HEK293 (cell line): ENCODE measurements at regions not wholly inside any gene's neighbourhood (a gene's known extent, or its start where the extent isn't known, plus 50 kb on each side); places are given as distances from the start of the nearest gene placed in this dataset.

Experiments used
- HOXA7 ChIP-seq: sonication (generic); formaldehyde crosslinking; IDR thresholded peaks from 2 replicates; pipeline ENCODE4 v1.8.1; 2022; ENCODE audit warnings: missing genetic modification reagents, borderline replicate concordance
- TCF7L2 ChIP-seq: IDR thresholded peaks from 2 replicates; pipeline ENCODE4 v1.6.1; 2011; ENCODE audit warnings: low read depth, mild to moderate bottlenecking, inconsistent platforms, low read length, moderate library complexity, borderline replicate concordance
- TRIM28 ChIP-seq: IDR thresholded peaks from 2 replicates; pipeline ENCODE4 v1.6.1; 2011; ENCODE audit warnings: low read length, control low read depth, borderline replicate concordance
- YY1 ChIP-seq: fragments of 450-650 bp; formaldehyde crosslinking; IDR thresholded peaks from 2 replicates; pipeline ENCODE4 v1.5.1; 2018; ENCODE audit warnings: missing biosample characterization, missing genetic modification characterization
- ZNF830 ChIP-seq: fragments of 450-650 bp; IDR thresholded peaks from 2 replicates; pipeline ENCODE4 v1.5.0; 2018; ENCODE audit warnings: missing biosample characterization, missing genetic modification characterization, low read depth, mild to moderate bottlenecking, moderate library complexity
- ZNF837 ChIP-seq: fragments of 450-650 bp; formaldehyde crosslinking; IDR thresholded peaks from 2 replicates; pipeline ENCODE4 v1.5.1; 2016; ENCODE audit warnings: missing biosample characterization, missing genetic modification characterization
- TF ChIP-seq, protein P1 (sequence below): fragments of 450-650 bp; formaldehyde crosslinking; IDR thresholded peaks from 2 replicates; pipeline ENCODE4 v1.5.1; 2017; ENCODE audit warnings: missing biosample characterization, missing genetic modification characterization
- TF ChIP-seq, protein P2 (sequence below): fragments of 450-650 bp; formaldehyde crosslinking; IDR thresholded peaks from 2 replicates; pipeline ENCODE4 v1.5.1; 2016; ENCODE audit warnings: missing biosample characterization, missing genetic modification characterization
- TF ChIP-seq, protein P3 (sequence below): fragments of 450-650 bp; formaldehyde crosslinking; IDR thresholded peaks from 2 replicates; pipeline ENCODE4 v1.5.1; 2016; ENCODE audit warnings: missing biosample characterization, missing genetic modification characterization
- TF ChIP-seq, protein P4 (sequence below): fragments of 450-650 bp; formaldehyde crosslinking; IDR thresholded peaks from 2 replicates; pipeline ENCODE4 v1.5.1; 2016; ENCODE audit warnings: missing biosample characterization, missing genetic modification characterization
- TF ChIP-seq, protein P5 (sequence below): fragments of 450-650 bp; formaldehyde crosslinking; conservative IDR thresholded peaks from 2 replicates; pipeline ENCODE4 v1.5.1; 2016; ENCODE audit warnings: low read depth, missing biosample characterization, missing genetic modification characterization
- TF ChIP-seq, protein P6 (sequence below): fragments of 450-650 bp; formaldehyde crosslinking; conservative IDR thresholded peaks from 2 replicates; pipeline ENCODE4 v1.5.1; 2016; ENCODE audit warnings: low read depth, missing biosample characterization, missing genetic modification characterization

DNA sequence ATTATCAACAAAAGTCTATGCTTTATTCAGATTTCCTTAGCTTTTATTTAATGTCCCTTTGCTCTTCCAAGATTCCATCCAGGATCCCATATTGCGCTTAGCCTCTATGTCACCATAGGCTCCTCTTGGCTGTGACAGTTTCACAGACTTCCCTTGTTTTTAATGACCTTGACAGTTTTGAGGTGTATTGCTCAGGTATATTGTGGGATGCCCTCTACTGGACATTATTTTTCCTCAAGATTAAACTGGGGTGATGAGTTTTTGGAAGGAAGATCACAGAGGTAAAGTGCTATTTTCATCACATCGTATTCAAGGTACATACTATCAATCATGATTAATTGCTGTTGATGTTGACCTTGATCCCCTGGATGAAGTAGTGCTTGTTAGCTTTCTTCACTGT is 99.1 kb upstream of the SMAD3 start:
- TF ChIP-seq, protein P1, sequence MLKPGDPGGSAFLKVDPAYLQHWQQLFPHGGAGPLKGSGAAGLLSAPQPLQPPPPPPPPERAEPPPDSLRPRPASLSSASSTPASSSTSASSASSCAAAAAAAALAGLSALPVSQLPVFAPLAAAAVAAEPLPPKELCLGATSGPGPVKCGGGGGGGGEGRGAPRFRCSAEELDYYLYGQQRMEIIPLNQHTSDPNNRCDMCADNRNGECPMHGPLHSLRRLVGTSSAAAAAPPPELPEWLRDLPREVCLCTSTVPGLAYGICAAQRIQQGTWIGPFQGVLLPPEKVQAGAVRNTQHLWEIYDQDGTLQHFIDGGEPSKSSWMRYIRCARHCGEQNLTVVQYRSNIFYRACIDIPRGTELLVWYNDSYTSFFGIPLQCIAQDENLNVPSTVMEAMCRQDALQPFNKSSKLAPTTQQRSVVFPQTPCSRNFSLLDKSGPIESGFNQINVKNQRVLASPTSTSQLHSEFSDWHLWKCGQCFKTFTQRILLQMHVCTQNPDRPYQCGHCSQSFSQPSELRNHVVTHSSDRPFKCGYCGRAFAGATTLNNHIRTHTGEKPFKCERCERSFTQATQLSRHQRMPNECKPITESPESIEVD (tag by site-specific recombination), result no peak
- TF ChIP-seq TRIM28 (no peak), ZNF837 (tag by site-specific recombination) (no peak), HOXA7 (CRISPR knock-in tag) (no peak), ZNF830 (tag by site-specific recombination) (no peak), YY1 (tag by site-specific recombination) (no peak), TCF7L2 (no peak)
- TF ChIP-seq, protein P2, sequence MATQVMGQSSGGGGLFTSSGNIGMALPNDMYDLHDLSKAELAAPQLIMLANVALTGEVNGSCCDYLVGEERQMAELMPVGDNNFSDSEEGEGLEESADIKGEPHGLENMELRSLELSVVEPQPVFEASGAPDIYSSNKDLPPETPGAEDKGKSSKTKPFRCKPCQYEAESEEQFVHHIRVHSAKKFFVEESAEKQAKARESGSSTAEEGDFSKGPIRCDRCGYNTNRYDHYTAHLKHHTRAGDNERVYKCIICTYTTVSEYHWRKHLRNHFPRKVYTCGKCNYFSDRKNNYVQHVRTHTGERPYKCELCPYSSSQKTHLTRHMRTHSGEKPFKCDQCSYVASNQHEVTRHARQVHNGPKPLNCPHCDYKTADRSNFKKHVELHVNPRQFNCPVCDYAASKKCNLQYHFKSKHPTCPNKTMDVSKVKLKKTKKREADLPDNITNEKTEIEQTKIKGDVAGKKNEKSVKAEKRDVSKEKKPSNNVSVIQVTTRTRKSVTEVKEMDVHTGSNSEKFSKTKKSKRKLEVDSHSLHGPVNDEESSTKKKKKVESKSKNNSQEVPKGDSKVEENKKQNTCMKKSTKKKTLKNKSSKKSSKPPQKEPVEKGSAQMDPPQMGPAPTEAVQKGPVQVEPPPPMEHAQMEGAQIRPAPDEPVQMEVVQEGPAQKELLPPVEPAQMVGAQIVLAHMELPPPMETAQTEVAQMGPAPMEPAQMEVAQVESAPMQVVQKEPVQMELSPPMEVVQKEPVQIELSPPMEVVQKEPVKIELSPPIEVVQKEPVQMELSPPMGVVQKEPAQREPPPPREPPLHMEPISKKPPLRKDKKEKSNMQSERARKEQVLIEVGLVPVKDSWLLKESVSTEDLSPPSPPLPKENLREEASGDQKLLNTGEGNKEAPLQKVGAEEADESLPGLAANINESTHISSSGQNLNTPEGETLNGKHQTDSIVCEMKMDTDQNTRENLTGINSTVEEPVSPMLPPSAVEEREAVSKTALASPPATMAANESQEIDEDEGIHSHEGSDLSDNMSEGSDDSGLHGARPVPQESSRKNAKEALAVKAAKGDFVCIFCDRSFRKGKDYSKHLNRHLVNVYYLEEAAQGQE (tag by site-specific recombination), result no peak
- TF ChIP-seq, protein P3, sequence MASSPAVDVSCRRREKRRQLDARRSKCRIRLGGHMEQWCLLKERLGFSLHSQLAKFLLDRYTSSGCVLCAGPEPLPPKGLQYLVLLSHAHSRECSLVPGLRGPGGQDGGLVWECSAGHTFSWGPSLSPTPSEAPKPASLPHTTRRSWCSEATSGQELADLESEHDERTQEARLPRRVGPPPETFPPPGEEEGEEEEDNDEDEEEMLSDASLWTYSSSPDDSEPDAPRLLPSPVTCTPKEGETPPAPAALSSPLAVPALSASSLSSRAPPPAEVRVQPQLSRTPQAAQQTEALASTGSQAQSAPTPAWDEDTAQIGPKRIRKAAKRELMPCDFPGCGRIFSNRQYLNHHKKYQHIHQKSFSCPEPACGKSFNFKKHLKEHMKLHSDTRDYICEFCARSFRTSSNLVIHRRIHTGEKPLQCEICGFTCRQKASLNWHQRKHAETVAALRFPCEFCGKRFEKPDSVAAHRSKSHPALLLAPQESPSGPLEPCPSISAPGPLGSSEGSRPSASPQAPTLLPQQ (tag by site-specific recombination), result no peak
- TF ChIP-seq, protein P4, sequence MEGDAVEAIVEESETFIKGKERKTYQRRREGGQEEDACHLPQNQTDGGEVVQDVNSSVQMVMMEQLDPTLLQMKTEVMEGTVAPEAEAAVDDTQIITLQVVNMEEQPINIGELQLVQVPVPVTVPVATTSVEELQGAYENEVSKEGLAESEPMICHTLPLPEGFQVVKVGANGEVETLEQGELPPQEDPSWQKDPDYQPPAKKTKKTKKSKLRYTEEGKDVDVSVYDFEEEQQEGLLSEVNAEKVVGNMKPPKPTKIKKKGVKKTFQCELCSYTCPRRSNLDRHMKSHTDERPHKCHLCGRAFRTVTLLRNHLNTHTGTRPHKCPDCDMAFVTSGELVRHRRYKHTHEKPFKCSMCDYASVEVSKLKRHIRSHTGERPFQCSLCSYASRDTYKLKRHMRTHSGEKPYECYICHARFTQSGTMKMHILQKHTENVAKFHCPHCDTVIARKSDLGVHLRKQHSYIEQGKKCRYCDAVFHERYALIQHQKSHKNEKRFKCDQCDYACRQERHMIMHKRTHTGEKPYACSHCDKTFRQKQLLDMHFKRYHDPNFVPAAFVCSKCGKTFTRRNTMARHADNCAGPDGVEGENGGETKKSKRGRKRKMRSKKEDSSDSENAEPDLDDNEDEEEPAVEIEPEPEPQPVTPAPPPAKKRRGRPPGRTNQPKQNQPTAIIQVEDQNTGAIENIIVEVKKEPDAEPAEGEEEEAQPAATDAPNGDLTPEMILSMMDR (tag by site-specific recombination), result no peak
- TF ChIP-seq, protein P5, sequence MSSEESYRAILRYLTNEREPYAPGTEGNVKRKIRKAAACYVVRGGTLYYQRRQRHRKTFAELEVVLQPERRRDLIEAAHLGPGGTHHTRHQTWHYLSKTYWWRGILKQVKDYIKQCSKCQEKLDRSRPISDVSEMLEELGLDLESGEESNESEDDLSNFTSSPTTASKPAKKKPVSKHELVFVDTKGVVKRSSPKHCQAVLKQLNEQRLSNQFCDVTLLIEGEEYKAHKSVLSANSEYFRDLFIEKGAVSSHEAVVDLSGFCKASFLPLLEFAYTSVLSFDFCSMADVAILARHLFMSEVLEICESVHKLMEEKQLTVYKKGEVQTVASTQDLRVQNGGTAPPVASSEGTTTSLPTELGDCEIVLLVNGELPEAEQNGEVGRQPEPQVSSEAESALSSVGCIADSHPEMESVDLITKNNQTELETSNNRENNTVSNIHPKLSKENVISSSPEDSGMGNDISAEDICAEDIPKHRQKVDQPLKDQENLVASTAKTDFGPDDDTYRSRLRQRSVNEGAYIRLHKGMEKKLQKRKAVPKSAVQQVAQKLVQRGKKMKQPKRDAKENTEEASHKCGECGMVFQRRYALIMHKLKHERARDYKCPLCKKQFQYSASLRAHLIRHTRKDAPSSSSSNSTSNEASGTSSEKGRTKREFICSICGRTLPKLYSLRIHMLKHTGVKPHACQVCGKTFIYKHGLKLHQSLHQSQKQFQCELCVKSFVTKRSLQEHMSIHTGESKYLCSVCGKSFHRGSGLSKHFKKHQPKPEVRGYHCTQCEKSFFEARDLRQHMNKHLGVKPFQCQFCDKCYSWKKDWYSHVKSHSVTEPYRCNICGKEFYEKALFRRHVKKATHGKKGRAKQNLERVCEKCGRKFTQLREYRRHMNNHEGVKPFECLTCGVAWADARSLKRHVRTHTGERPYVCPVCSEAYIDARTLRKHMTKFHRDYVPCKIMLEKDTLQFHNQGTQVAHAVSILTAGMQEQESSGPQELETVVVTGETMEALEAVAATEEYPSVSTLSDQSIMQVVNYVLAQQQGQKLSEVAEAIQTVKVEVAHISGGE, result no peak
- TF ChIP-seq, protein P6, sequence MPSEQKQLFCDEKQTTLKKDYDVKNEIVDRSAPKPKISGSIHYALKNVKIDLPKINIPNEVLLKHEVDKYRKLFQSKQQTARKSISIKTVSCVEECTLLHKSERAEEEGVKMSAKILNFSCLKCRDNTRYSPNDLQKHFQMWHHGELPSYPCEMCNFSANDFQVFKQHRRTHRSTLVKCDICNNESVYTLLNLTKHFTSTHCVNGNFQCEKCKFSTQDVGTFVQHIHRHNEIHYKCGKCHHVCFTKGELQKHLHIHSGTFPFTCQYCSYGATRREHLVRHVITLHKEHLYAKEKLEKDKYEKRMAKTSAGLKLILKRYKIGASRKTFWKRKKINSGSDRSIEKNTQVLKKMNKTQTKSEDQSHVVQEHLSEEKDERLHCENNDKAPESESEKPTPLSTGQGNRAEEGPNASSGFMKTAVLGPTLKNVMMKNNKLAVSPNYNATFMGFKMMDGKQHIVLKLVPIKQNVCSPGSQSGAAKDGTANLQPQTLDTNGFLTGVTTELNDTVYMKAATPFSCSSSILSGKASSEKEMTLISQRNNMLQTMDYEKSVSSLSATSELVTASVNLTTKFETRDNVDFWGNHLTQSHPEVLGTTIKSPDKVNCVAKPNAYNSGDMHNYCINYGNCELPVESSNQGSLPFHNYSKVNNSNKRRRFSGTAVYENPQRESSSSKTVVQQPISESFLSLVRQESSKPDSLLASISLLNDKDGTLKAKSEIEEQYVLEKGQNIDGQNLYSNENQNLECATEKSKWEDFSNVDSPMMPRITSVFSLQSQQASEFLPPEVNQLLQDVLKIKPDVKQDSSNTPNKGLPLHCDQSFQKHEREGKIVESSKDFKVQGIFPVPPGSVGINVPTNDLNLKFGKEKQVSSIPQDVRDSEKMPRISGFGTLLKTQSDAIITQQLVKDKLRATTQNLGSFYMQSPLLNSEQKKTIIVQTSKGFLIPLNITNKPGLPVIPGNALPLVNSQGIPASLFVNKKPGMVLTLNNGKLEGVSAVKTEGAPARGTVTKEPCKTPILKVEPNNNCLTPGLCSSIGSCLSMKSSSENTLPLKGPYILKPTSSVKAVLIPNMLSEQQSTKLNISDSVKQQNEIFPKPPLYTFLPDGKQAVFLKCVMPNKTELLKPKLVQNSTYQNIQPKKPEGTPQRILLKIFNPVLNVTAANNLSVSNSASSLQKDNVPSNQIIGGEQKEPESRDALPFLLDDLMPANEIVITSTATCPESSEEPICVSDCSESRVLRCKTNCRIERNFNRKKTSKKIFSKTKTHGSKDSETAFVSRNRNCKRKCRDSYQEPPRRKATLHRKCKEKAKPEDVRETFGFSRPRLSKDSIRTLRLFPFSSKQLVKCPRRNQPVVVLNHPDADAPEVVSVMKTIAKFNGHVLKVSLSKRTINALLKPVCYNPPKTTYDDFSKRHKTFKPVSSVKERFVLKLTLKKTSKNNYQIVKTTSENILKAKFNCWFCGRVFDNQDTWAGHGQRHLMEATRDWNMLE (tag by site-specific recombination), result no peak
